HG03520 (cell line): ENCODE measurements at regions not wholly inside any gene's neighbourhood (a gene's known extent, or its start where the extent isn't known, plus 50 kb on each side); places are given as distances from the start of the nearest gene placed in this dataset.
"Not testable (repeated sequence)": the region's sequence is repeated elsewhere in the genome, so short reads cannot be mapped to it uniquely, and the experiment has no call there.

Source experiments
- ATAC-seq: cut with Tn5 transposase; IDR thresholded peaks from one replicate; pipeline ENCODE4 v1.9.1; 2021; ENCODE audit warnings: mild to moderate bottlenecking, moderate library complexity; ENCODE audit not compliant: unreplicated experiment

DNA sequence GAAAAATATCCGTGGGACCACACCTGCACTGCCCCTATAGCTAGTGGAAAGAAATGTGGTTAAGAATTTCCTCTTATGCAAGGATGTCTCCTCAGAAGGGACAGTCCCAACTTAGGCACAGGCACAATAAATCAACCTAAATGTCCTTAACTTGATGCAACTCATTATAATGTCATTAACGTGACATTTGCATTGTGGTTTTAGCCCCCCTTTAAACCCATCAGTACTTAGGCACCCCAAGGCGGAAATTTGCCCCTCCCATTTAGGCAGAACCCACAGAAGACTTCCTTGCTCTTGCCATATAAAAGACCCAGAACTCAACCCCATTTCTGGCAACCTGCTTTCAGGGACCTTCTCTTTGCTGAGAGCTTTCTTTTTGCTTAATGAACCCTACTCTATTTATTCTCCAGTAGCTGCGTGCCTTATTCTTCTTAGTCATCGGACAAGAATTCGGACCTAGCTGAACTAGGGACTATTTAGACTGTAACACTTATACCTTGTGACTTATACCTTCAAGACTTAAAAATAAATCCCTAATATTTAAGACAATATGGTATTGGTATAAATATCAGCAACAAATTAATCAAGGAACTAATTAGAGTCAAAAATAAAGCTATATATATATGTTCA, 1281.6 kb upstream of the TMEFF2 start:
- no peak for ATAC-seq

- no peak for ATAC-seq
These were observed 1280.3 kb upstream of the TMEFF2 start for GRCh38 chr2:193475038-193475437.

DNA sequence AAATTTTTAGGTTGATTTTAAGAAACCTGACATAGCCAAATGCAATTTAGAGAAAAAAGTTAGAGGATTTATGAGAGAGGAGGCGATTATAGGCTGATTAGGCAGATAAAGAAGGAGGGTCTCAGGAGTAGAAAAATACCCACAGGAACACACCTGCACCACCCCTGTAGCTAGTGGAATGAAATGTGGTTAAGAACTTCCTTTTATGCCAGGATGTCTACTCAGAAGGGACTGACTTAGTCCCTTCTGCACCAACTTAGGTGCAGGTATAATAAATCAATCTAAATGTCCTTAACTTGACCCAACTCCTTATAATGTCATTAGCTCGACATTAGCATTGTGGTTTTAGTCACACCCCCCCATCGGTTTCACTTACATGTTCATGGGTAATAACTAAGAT, 1274.5 kb upstream of the TMEFF2 start:
- no peak for ATAC-seq

GRCh38 chr2:193467276-193467987, 1272.7 kb upstream of the TMEFF2 start:
- no peak for ATAC-seq

DNA sequence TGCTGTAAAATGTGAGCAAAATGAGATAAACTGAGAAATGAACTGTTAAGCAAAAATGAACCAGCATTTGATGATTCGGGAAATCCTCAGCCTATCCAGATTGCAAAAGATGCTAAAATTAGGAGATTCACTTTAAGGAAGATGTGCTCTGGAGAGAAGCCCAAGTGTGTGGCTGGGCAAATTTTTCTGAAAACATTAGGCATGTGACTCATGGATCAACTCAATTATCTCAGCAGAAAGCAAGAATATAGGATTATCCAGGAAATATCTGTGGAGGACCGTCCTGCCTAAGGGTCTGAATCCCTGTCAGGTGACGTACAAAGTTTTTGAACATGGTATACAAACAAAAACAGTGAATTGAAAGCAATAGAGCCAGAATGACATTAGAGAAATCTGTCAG, 1268.3 kb upstream of the TMEFF2 start:
- ATAC-seq, result no peak

DNA sequence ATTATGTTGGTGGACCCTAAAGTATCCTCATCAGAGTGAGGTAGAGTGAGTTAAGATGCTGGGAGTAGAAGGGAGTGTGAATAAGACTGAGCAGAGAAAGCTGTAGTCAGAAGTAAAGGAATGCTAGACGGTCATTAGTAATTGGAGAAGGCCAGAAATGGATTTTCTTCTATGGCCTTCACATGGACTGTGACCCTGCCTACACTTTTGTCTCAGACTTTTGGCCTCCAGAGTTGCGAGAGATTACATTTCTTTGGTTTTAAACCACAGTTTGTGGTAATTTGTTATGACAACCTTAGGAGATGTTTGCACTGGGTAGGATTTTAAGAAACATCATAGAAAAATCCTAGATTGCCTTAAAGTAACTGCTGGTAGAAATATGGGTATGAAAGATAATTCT, 1267.7 kb upstream of the TMEFF2 start:
- no peak for ATAC-seq

DNA sequence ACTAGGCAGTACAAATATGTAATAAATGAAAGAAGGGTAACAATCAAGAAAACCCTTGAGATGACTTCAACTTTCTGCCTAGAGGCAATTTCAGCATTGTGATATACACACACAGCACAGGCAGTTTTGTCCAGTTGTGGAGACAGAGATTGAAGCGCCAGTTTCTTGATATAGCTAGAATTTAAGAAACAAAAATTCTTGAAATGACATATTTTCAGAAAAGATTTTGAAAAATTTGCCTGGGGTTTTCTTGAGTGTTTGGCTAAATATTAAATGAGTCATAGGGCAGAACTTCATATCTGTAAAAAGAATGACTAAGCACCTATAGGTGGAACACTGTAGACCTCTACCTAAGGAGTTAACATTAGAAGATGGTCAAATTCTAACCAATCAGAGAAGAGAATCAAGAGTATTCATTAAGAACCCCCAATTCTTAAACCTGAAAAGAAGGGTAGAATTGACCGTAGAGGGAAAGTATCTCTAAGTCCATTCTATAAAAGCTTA, 1266.8 kb upstream of the TMEFF2 start:
- peak; percentile 65 for ATAC-seq

- ATAC-seq, result peak; percentile 44
These were observed 1252.2 kb upstream of the TMEFF2 start for GRCh38 chr2:193446967-193447366.

DNA sequence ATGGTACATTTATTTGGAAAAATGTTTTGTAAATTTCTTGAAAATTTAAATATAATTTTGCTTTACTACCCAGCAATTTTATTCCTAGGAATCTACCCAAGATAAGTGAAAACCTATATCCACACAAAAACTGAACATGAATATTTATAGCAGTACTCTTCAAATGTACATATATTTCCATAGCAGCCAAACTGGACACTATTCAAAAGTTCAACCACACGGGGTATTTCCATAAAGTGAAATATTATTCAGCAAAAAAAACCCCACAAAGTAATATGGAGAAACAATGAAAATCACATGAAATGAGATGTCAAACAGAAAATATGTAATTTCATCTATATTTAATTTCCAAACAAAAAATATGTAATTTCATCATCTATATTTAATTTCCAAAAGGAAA, 1247.6 kb upstream of the TMEFF2 start:
- no peak for ATAC-seq

- no peak for ATAC-seq
These were observed 1233.6 kb upstream of the TMEFF2 start for GRCh38 chr2:193428336-193428818.

- not testable (repeated sequence) for ATAC-seq
These were observed 1217.6 kb upstream of the TMEFF2 start for GRCh38 chr2:193412368-193412767.

GRCh38 chr2:193409951-193410350, 1215.2 kb upstream of the TMEFF2 start:
- ATAC-seq, result no peak

- no peak for ATAC-seq
These were observed 1187.8 kb upstream of the TMEFF2 start for GRCh38 chr2:193382583-193382982.

- ATAC-seq, result peak; percentile 78
These were observed 1183.1 kb upstream of the TMEFF2 start for GRCh38 chr2:193377789-193378188.

DNA sequence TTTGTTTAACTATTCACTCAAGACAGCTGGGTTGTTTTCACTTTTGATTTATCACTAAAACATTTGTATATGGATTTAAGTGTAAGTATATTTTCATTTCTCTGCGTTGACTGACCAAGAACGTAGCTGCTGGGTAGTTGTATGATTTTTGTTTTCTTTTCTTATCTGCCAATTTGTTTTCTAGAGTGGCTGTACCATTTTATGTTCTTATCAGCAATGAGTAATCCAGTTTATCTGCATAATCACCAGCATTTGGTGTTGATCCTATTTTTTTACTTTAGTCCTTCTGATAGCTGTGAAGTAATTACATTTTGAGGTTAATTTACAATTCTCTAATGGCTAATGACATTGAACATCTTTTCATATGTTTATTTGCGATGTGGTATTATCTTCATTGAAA, 1178.4 kb upstream of the TMEFF2 start:
- ATAC-seq, result no peak

DNA sequence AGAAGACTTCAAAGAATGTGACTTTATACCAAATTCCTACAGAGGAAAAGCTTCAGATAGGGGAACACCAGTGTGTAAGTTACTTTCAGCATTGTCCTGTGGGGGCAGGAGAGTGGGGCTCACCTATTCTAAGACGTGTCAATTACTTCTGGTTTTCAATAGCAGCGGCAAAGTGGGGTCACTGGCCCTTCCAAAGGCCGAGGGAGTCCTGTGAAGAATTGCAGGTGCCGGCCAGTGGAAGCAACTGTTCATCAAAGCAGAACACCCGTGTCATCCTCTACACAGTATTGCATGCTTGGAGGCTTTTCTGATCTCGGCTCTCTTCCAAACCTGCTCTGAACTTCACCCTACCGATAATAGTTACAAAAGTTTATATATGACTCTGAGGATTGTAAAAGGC, 1176.5 kb upstream of the TMEFF2 start:
- ATAC-seq, result no peak

DNA sequence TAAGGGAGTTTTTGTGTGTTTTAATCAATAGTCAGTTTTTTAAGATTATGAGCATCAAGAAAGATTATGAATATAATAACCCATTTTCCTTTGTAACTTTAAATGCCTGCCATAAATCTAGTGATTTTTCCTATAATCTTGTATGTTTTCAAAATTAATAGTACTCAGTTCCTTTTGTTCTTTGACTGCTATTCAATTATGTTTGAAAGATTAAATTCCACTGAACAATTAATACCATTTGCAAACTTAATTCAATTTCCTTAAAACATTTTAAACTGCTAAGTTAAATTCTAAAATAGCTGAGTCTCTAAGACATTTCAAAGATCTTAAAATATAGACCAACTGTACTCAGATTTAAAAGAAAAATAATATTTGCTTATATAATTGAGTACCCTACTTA, 1173.9 kb upstream of the TMEFF2 start:
- ATAC-seq, result no peak

GRCh38 chr2:193357508-193357907, 1162.8 kb upstream of the TMEFF2 start:
- ATAC-seq, result no peak

DNA sequence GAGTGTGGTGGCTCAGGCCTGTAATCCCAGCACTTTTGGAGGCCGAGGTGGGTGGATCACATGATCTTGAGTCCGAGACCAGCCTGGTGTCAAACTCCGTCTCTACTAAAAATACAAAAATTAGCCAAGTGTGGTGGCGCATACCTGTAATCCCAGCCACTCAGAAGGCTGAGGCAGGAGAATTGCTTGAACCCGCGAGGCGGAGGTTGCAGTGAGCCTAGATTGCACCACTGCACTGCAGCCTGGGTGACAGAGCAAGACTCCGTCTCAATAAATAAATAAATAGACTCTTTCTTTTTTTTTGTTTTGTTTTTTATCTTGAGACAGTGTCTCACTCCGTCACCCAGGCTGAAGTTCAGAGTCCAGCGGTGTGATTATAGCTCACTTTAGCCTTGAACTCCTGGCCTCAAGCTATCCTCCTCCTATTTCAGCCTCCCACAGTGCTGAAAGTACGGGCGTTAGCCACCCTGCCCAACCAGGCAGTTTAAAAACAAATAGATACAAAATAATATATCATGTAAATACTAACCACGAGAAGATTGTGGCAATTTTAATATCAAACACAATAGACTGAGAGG, 1158.0 kb upstream of the TMEFF2 start:
- ATAC-seq, result not testable (repeated sequence)

DNA sequence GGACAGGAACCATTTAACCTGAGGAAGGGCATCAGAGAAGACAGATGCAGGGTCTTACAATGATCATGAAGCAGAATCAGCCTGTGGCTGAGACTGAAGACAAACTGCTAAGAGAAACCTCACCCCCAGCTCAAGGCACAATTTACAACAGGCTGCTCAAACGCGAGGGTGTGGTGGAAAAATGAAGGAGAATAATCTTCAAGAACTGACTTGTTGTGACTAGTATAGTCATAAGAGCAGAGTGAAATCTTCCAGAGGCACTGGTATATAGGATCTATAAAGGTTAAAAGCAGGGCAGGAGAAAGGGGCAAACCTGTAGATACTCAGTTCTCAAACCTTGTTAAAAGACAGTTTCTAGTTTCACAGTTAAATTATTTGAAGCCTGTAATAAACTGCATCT, 1155.8 kb upstream of the TMEFF2 start:
- ATAC-seq, result no peak

- ATAC-seq, result no peak
These were observed 1154.9 kb upstream of the TMEFF2 start for GRCh38 chr2:193349642-193350041.

GRCh38 chr2:193348055-193348454, 1153.3 kb upstream of the TMEFF2 start:
- ATAC-seq, result no peak
